Stomach smooth muscle (tissue), 2 donors: ENCODE measurements at regions not wholly inside any gene's neighbourhood (a gene's known extent, or its start where the extent isn't known, plus 50 kb on each side); places are given as distances from the start of the nearest gene placed in this dataset.
"Not testable (repeated sequence)": the region's sequence is repeated elsewhere in the genome, so short reads cannot be mapped to it uniquely, and the experiment has no call there.

Experiments used
- H3K27ac ChIP-seq: one replicate; pipeline ENCODE4 v1.7.0; 2013; ENCODE audit warnings: mild to moderate bottlenecking, low read length, inconsistent platforms
- H3K27me3 ChIP-seq, 2 donors: one replicate each; pipeline ENCODE4 v1.7.0; 2013; ENCODE audit warnings: low read length in 2 of 2; ENCODE audit not compliant: insufficient read depth in 2 of 2, control insufficient read depth in 1 of 2
- H3K36me3 ChIP-seq, 2 donors: one replicate each; pipeline ENCODE4 v1.7.0; 2013; ENCODE audit warnings: low read length in 2 of 2; ENCODE audit not compliant: control insufficient read depth in 2 of 2, insufficient read depth in 2 of 2
- H3K4me1 ChIP-seq: one replicate; pipeline ENCODE4 v1.7.0; 2013; ENCODE audit warnings: low read length; ENCODE audit not compliant: control insufficient read depth, insufficient read depth
- H3K4me3 ChIP-seq, 2 donors: one replicate each; pipeline ENCODE4 v1.7.0; 2013; ENCODE audit warnings: low read length in 2 of 2
- H3K9ac ChIP-seq, 2 donors: one replicate each; pipeline ENCODE4 v1.7.0; 2013; ENCODE audit warnings: low read length in 2 of 2, mild to moderate bottlenecking in 1 of 2
- H3K9me3 ChIP-seq, 2 donors: one replicate each; pipeline ENCODE4 v1.7.0; 2013; ENCODE audit warnings: low read length in 2 of 2; ENCODE audit not compliant: control insufficient read depth in 2 of 2
- donor health status: healthy.
- donor health status: Pancreatic carcinoma.

GRCh38 chr9:62838024-62838718 is 1648.3 kb downstream of the SPATA31A7 start:
- not testable (repeated sequence) for H3K27ac ChIP-seq, H3K36me3 ChIP-seq, H3K4me1 ChIP-seq, H3K9ac ChIP-seq, H3K27me3 ChIP-seq, H3K9me3 ChIP-seq
- peak overlapping the region; percentile 40 to 55 for H3K4me3 ChIP-seq

GRCh38 chr9:62839168-62839567 is 1649.3 kb downstream of the SPATA31A7 start:
- H3K4me1 ChIP-seq, H3K9ac ChIP-seq, H3K27me3 ChIP-seq, H3K36me3 ChIP-seq, H3K9me3 ChIP-seq, H3K27ac ChIP-seq, H3K4me3 ChIP-seq: not testable (repeated sequence)

DNA sequence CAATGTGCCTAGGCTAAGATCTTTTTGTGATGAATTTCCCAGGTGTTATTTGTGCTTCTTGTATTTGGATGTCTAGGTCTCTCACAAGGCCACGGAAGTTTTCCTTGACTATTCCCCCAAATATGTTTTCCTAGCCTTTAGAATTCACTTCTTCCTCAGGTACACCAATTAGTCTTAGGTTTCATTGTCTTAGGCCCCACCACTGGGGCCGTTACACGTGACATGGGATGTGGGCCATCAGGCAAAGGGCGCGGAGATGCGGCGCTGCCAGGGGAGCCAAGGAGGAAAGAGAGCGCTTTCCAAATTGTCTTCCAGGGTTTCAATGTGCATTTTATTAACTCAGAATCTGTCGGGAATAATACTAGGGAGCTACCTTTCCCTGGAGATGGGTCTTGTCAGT is 1653.3 kb downstream of the SPATA31A7 start:
- H3K9ac ChIP-seq, H3K27me3 ChIP-seq, H3K9me3 ChIP-seq, H3K4me3 ChIP-seq, H3K36me3 ChIP-seq, H3K27ac ChIP-seq, H3K4me1 ChIP-seq: not testable (repeated sequence)

DNA sequence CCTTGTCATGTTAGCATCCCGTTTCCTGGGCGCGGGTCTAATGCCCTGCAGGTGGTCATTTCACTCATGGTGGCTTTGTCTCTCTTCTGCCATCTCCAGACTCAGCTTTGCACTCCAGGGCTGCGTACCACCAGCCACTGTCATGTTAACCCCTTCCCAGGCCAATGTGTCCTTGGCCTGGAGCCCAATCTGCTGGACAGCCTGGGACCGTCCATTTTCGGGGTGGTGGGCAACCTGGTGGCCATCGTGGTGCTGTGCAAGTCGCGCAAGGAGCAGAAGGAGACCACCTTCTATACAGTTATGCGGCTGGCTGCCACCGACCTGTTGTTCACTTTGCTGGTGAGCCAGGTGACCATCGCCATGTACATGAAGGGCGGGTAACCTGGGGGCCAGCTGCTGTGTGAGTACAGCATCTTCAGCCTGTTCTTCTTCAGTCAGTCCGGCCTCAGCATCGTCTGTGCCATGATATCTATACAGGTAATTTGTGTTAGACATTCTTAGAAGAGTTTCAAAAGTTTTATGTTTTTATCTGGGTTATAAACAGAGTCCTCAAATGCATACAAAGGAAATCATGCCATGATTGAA is 1654.0 kb downstream of the SPATA31A7 start:
- H3K27ac ChIP-seq, H3K9me3 ChIP-seq, H3K4me1 ChIP-seq, H3K4me3 ChIP-seq, H3K36me3 ChIP-seq, H3K27me3 ChIP-seq, H3K9ac ChIP-seq: not testable (repeated sequence)

DNA sequence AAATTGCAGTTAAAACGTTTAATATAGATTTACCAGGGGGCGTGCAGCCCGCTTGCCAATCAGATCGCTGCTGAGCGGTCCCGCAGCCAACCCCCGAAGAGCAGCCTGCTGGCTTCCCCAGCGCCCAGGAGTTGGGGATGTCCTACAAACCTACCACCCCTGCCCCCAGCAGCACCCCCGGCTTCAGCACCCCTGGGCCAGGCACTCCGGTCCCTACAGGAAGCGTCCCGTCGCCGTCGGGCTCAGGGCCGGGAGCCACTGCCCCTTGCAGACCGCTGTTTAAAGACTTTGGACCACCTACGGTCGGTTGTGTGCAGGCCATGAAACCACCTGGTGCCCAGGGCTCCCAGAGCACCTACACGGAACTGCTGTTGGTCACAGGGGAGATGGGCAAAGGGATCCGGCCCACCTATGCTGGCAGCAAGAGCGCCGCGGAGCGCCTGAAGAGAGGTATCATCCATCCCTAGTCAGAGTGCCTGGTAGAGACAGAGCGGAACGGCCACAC is 1654.9 kb downstream of the SPATA31A7 start:
- H3K9ac ChIP-seq, H3K9me3 ChIP-seq, H3K27me3 ChIP-seq, H3K4me1 ChIP-seq, H3K36me3 ChIP-seq, H3K4me3 ChIP-seq, H3K27ac ChIP-seq: not testable (repeated sequence)

GRCh38 chr9:62848258-62848657 is 1658.4 kb downstream of the SPATA31A7 start:
- not testable (repeated sequence) for H3K36me3 ChIP-seq, H3K4me1 ChIP-seq, H3K9ac ChIP-seq, H3K27ac ChIP-seq, H3K4me3 ChIP-seq, H3K9me3 ChIP-seq, H3K27me3 ChIP-seq

GRCh38 chr9:62849991-62850390 is 1660.2 kb downstream of the SPATA31A7 start:
- H3K36me3 ChIP-seq, H3K27ac ChIP-seq, H3K9me3 ChIP-seq, H3K27me3 ChIP-seq, H3K4me1 ChIP-seq, H3K9ac ChIP-seq, H3K4me3 ChIP-seq: not testable (repeated sequence)

DNA sequence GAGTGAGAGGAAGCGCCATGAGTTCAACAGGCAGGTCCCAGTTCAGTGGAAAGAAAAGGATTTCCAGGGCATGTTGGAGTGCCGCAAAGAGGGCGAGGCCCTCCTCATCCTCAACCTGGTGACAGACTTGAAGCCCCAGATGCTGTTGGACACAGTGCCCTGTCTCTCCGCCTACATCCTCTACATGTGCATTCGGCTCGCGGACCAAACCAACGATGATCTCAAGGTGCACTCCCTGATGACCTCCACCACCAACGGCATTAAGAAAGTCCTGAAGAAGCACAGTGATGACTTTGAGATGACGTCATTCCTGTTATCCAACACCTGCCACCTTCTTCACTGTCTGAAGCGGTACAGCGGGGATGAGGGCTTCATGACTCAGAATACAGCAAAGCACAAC is 1667.4 kb downstream of the SPATA31A7 start:
- H3K27me3 ChIP-seq, result peaks cover 4 to 15% of the 10 kb centered on the region in 2 donors
- not testable (repeated sequence) for H3K4me3 ChIP-seq, H3K36me3 ChIP-seq, H3K4me1 ChIP-seq, H3K9me3 ChIP-seq, H3K9ac ChIP-seq, H3K27ac ChIP-seq

- H3K27ac ChIP-seq, H3K36me3 ChIP-seq, H3K9ac ChIP-seq, H3K4me3 ChIP-seq, H3K9me3 ChIP-seq, H3K4me1 ChIP-seq: not testable (repeated sequence)
- peaks cover 6 to 14% of the 10 kb centered on the region in 2 donors for H3K27me3 ChIP-seq
These were observed 1668.4 kb downstream of the SPATA31A7 start for GRCh38 chr9:62858240-62858639.

DNA sequence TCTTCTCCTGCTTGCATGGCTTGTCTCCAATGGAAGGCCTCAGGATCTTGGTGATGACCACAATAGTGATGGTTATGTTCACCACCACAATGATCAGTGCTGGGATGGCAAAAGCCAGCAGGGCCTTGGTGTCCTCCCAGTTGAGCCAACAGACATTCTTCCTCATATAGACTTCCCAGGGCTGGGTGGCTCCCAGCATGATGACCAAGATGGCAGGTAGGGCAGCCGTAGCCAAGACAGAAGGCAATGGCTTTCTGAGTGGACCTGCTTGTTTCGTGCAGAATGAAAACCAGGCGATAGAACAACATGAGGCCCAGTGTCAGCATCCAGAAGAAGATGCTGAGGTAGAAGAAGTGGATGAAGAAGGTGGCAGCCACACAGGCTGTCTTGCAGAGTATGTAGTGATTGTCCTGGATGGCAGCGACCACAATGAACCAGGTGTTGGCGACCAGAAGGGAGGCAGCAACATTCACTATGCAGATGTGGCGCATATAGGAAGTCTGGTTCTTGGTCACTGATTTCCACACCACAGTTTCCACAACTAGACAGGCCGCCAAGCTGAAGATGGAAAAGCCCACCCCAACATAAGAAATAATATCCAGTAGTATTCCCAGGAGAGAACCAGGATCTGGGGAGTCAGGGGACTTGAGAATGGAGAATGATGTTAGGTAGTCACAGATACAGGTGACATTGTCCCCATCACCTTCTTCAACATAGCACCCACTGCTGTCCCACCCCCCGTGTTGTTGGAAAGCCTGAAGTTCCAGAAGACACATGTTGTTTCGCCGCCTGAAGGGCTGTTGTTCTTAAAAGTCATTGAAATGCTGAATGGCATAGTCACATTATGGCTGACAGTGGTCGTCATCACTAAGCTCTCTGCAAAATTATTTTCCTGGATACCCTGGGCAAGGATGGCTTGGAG is 1671.4 kb downstream of the SPATA31A7 start:
- not testable (repeated sequence) for H3K4me1 ChIP-seq, H3K27ac ChIP-seq, H3K36me3 ChIP-seq, H3K9ac ChIP-seq, H3K4me3 ChIP-seq, H3K9me3 ChIP-seq
- peaks cover 9 to 21% of the 10 kb centered on the region in 2 donors for H3K27me3 ChIP-seq

DNA sequence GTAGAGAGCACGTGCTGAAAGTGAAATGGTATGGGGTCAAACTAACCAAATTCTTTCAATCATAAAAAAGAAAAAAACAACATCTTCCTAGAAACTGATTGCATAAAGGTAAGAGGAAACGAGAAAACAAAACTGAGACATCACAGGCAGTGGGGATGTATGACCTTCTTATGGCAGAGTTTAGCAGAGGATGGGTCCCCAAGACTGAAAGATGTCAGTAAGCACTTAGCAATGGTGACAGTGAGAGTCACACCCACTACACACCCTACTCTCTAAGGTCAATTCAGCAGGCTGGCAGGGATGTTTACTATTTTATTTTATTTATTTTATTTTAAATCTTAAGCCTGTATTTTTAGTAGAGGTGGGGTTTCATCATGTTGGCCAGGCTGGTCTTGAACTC is 1672.3 kb downstream of the SPATA31A7 start:
- not testable (repeated sequence) for H3K36me3 ChIP-seq, H3K9me3 ChIP-seq, H3K4me3 ChIP-seq, H3K9ac ChIP-seq, H3K4me1 ChIP-seq, H3K27ac ChIP-seq
- H3K27me3 ChIP-seq, result peaks cover 9 to 21% of the 10 kb centered on the region in 2 donors
